ENCODE measurements at regions not wholly inside any gene's neighbourhood (a gene's known extent, or its start where the extent isn't known, plus 50 kb on each side); places are given as distances from the start of the nearest gene placed in this dataset.
"Not testable (repeated sequence)": the region's sequence is repeated elsewhere in the genome, so short reads cannot be mapped to it uniquely, and the experiment has no call there.

- DNase-seq (ENCODE audit: low read depth in 2 of 2) = not testable (repeated sequence)
Measured at GRCh38 chrX:129084291-129084690, 439.0 kb downstream of the SMARCA1 start.

DNA sequence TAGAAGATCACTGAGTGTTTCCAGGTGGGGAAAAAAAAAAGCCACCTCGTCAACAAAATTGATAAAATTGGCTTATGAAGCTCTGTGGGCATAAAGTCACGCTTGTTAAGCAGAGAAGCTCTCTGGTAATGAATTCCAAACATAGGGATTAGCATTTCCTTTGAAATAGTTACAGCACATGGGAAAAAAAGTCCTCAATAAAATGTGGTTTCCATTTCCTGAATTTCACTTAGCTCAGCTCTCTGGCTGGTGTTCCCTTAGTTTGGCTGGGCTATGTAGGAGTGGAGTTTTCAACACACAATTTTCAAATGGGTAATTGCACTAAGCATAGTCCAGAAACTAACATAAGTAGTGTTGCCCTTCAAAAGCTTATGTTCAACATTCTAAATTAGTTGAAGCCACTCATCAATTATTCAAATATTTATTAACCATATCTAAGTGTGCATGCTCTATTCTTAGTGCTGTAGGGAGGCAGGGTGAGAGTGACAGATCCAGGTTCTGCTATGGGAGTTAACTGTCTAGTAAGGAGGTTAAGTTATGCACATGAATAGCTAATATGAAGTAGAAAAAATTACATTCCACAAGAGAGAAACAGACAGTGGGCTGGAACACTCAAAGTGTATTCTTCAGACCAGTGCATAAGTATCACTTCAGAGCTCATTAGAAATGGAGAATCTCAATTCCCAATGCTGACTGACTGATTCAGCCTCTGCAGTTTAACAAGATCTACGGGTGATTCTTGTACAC lies 445.7 kb downstream of the SMARCA1 start:
- DNase-seq (ENCODE audit: low read depth in 2 of 2) = no peak

- no peak for DNase-seq (ENCODE audit: low read depth in 2 of 2)
Measured at GRCh38 chrX:129071390-129071789, 451.9 kb downstream of the SMARCA1 start.

GRCh38 chrX:129065895-129066294 lies 457.4 kb downstream of the SMARCA1 start:
- DNase-seq (ENCODE audit: low read depth in 2 of 2) = no peak

DNA sequence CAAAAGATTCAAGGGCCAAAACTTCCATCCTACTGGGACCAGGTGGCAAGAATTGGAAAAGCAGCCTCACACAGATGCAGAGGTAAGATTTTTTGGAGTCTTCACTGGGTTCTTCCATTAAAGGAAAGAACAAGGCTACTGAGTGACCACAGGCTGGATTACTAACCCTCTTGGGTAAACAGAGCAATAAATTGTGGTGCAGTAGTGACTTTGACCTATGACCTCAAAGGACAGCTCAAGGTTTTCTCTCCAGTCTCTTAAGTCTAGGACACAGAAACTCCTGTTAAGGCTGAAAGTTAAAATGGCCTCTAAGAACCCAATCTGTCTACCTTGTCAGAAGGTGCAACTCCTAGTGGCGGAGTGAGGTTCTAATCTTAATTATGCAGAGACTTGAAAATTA lies 464.9 kb downstream of the SMARCA1 start:
- DNase-seq (ENCODE audit: low read depth in 2 of 2) = no peak

GRCh38 chrX:129043138-129043537 lies 480.2 kb downstream of the SMARCA1 start:
- no peak for DNase-seq (ENCODE audit: low read depth in 2 of 2)

DNA sequence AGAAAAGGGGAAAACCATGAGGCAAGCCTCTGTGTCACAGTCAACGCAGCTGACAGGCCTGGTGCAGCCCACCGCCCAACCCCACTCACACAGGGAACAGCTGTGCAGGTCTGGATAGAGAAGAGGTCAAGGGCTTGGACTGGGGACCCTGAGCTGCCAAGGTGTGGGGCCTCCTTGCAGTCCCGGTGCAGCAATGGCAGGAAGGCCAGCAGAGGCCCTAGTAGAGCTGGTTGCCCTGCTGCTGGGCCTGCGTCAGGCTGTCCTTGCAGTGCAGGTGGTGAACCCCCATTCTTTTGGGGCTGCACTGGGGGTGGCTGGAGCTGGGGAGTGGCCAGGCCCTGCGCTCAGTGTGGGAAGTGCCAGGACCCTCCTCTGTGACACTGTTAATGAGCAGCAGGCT lies 482.0 kb downstream of the SMARCA1 start:
- no peak for DNase-seq (ENCODE audit: low read depth in 2 of 2)

DNA sequence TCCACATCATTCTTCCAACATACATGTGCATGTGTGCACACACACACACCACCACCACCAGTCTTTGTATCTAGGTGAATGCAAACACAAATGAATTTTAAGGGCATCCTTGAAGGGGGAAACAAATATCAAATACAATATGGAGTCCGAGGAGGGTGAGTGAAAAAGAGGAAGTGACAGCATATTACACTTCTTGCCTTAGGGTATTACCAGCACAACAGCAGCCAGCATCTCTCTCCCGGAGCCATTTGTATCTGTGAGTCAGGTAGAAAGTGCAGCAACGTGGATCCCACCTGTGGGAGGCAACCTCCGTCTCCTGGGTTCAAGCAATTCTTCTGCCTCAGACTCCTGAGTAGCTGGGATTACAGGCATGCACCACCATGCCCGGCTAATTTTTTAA lies 483.2 kb downstream of the SMARCA1 start:
- no peak for DNase-seq (ENCODE audit: low read depth in 2 of 2)

DNA sequence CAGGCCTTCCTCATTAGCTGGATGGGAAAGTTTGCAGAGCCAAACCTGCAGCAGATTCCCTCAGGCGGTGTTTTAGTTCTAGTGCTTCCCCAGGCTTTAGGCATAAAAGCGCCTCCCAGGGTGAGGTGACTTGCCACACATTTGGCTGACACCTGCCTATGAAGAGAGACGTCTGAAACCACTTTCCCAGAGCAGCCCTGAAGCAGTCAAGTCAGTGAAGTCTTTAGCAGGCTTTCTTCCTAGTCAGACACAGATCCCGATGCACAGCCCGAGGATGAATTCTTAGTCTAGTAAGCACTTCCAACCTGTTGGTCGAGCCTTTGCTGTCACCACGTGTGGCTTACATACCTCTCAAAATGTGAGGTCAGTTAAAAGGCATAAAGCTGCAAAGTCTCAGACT lies 484.1 kb downstream of the SMARCA1 start:
- no peak for DNase-seq (ENCODE audit: low read depth in 2 of 2)

DNA sequence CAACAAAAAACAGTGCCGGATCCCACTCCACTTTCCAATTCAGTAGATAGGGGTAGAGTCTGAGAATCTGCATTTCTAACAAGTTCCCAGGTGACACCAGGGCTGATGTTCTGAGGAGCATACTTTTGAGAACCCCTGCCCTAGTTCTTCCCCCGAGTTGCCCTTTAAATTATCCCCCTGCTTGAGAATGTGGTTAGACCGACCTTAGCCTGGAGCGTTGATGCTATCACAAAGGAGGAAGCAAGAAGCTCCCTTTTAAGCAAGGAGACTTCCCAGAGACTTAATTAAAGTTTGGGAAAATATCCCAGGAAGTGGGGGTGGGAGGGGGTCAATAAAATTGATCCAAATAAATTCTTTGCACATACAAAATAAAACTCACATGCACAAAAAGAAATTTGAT lies 485.9 kb downstream of the SMARCA1 start:
- no peak for DNase-seq (ENCODE audit: low read depth in 2 of 2)

DNA sequence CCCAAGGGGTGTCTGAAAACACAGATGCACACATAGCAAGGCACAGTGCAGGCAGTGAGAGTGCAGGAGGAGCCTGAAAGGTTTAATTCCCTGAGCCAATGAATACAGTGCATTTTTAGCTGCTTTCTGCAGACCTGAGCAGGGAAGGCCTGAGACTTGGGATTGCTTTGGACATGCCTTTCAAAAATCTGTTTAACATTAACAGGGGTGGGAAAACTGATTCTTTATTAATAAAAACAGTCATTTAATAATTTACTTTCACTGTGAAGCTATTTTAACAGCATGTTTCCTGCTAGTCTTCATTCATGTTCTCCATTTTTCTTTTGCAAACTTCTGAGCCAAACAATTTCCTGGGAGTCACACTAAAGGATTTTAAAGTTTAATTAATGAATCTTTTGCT lies 488.1 kb downstream of the SMARCA1 start:
- DNase-seq (ENCODE audit: low read depth in 2 of 2) = no peak

GRCh38 chrX:129034196-129034595 lies 489.1 kb downstream of the SMARCA1 start:
- DNase-seq (ENCODE audit: low read depth in 2 of 2) = no peak

DNA sequence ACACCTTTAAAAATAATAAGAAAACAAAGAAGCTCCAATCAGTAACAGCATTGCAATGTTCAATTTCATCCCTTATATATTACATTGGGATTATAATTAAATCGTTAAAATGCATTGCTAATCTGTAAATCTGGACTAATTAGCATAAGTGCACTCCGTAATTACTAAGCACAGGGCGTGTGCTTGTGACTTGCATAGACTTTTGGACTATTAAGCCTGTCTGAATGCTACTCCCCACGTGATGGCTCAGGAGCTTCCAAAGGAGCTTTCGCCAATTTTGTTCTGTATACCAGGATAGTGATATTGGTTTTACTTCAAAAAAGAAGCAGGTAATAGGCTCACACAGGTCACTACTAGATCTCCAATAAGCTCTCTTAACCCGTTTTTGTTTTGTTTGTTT lies 497.1 kb downstream of the SMARCA1 start:
- DNase-seq (ENCODE audit: low read depth in 2 of 2) = no peak

DNA sequence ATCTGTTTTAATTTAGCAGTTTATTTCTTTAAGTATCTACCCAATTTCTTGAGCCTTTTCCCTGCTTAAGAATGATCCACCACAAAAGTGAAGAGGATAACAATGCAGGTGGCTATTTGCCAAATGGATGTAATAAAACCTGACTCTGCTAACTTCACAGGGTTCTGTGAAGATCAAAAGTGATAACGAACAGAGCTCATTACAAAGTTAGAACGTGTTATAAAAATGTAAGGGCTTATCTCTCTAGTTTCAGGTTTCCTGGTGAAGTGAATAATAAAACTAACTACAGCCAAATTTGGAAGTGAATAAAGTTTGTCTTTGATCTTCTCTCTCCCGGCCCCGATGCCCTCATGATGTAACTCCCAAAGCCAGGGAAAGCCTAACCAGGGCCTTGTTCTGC lies 497.9 kb downstream of the SMARCA1 start:
- no peak for DNase-seq (ENCODE audit: low read depth in 2 of 2)

DNA sequence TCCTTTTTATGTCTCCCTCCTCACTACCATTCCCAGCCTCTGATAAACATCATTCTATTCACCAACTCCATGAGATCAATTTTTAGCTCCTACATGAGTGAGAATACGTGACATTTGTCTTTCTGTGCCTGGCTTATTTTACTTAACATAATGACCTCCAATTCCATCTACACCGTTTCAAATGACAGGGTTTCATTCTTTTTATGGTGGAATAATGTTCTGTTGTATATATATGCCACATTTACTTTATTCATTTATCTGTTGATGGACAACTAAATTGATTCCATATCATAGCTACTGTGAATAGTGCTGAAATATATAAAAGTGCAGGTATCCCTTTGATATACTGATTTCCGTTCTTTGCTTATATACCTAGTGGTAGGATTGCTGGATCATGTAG lies 503.9 kb downstream of the SMARCA1 start:
- DNase-seq (ENCODE audit: low read depth in 2 of 2) = no peak

DNA sequence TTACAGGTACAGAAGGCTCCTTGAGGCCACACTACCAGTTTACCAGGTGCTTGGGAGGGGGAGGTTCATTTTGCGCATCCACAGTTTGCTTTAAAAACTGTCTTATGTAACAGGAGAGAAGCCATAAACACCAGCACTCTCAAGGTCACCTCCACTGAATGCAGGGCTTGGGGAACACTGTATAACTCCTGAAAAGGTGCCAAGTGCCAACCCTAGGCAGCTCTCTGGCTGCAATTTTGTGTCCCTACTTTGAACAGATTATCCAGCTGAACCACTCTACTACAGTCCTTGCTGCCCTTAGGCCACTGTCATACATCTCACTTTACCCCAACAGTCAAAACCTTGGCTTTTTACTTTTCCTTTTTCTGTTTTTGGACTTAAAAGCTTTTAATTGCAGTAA lies 507.9 kb downstream of the SMARCA1 start:
- no peak for DNase-seq (ENCODE audit: low read depth in 2 of 2)

DNA sequence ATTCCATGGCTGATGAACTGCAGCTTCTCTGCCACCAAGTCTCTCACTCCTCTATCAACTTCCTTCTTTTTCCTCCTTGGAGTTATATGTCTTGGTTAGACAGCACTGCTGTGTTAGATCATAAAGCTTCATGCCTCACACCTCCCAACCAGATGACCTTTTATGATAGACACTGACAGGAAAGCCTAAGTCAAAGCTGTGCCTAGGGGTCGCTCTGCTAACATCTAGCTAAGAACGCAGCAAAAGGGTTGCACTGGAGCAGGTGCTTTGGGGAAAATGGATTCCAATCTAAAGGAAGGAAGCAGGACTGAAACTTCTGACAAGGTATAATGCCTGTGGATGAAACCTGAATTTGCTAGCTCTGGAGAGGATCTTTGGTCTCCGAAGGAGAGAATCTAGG lies 509.7 kb downstream of the SMARCA1 start:
- no peak for DNase-seq (ENCODE audit: low read depth in 2 of 2)

GRCh38 chrX:129007631-129008030 lies 515.7 kb downstream of the SMARCA1 start:
- no peak for DNase-seq (ENCODE audit: low read depth in 2 of 2)

- no peak for DNase-seq (ENCODE audit: low read depth in 2 of 2)
Measured at GRCh38 chrX:129006491-129006890, 516.8 kb downstream of the SMARCA1 start.

GRCh38 chrX:129000797-129001196 lies 522.5 kb downstream of the SMARCA1 start:
- no peak for DNase-seq (ENCODE audit: low read depth in 2 of 2)

GRCh38 chrX:129000018-129000417 lies 523.3 kb downstream of the SMARCA1 start:
- no peak for DNase-seq (ENCODE audit: low read depth in 2 of 2)

GRCh38 chrX:128992107-128992971 lies 531.0 kb downstream of the SMARCA1 start:
- no peak for DNase-seq (ENCODE audit: low read depth in 2 of 2)

- DNase-seq (ENCODE audit: low read depth in 2 of 2) = no peak
Measured at GRCh38 chrX:128975745-128976144, 547.5 kb downstream of the SMARCA1 start.

All from fibroblast of skin of left biceps (primary cell).